ENCODE measurements at regions not wholly inside any gene's neighbourhood (a gene's known extent, or its start where the extent isn't known, plus 50 kb on each side); places are given as distances from the start of the nearest gene placed in this dataset.

DNA sequence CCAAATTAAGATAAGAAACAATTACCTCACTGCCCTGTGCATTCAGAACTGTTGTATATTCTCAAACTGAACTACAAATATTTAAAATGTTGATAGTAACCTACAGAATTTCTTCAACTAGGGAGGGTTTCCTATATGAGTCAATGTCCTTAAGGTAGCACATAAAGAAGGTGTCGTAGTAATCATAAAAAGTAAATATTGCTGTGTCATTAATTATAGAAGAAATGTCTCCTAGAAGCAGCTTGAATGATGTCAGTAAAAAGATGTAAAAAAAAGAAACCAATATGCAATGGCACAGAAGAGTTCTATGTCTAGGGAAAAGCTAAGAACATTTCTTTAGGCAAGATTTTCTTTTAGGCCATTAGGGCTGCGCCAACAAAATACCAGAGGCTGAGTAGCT, 559.6 kb upstream of the EPHA5 start:
- WGBS, 2 donors = 80 to 89% methylated on average over 2 of the region's 2 CpGs
- no peak overlapping the region for H3K9ac ChIP-seq (ENCODE audit: insufficient read depth in 1 of 2, low read length in 2 of 2)
- no peak overlapping the region for H3K4me3 ChIP-seq
- H3K36me3 ChIP-seq (ENCODE audit: control insufficient read depth in 4 of 4, insufficient read depth in 4 of 4, low read length in 4 of 4) = no peaks in the 10 kb centered on the region
- H3K4me1 ChIP-seq (ENCODE audit: control insufficient read depth in 5 of 5, insufficient read depth in 5 of 5, low read length in 5 of 5) = no peaks in the 10 kb centered on the region
- DNase-seq = no peak
- H3K9me3 ChIP-seq (ENCODE audit: control insufficient read depth in 4 of 4, insufficient read depth in 3 of 4, low read length in 3 of 4) = peaks cover 0 to 2% (median 0%) of the 10 kb centered on the region in 4 donors
- H3K27ac ChIP-seq (ENCODE audit: low read depth in 1 of 2, low read length in 1 of 2) = no peak overlapping the region
- no peaks in the 10 kb centered on the region for H3K27me3 ChIP-seq (ENCODE audit: control insufficient read depth in 3 of 3, insufficient read depth in 3 of 3, low read length in 2 of 3)
- TF ChIP-seq, protein P1, sequence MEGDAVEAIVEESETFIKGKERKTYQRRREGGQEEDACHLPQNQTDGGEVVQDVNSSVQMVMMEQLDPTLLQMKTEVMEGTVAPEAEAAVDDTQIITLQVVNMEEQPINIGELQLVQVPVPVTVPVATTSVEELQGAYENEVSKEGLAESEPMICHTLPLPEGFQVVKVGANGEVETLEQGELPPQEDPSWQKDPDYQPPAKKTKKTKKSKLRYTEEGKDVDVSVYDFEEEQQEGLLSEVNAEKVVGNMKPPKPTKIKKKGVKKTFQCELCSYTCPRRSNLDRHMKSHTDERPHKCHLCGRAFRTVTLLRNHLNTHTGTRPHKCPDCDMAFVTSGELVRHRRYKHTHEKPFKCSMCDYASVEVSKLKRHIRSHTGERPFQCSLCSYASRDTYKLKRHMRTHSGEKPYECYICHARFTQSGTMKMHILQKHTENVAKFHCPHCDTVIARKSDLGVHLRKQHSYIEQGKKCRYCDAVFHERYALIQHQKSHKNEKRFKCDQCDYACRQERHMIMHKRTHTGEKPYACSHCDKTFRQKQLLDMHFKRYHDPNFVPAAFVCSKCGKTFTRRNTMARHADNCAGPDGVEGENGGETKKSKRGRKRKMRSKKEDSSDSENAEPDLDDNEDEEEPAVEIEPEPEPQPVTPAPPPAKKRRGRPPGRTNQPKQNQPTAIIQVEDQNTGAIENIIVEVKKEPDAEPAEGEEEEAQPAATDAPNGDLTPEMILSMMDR (IDR thresholded peaks at IDR 0.05; ENCODE audit: control extremely low read depth, extremely low read depth) = no peak
- ATAC-seq (ENCODE audit: insufficient read depth, low FRiP score) = no peak

DNA sequence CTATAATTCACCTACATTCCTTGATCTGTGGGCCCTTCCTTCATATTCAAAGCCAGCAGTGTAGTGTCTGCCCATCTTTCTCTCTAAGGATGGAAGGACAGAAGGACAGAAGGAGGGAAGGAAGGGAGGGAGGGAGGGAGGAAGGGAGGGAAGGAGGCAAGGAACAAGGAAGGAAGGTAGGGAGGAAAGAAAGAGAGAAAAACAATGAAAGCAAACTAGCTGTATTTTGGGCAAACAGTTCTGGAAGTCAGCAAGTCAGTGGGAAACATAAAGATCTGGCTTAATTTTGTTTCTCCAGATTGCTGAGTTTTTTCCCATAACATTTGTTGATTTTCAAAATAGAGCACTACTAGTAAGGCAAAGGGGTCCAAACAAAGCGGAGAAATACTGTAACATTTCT, 555.2 kb upstream of the EPHA5 start:
- no peak overlapping the region for H3K4me3 ChIP-seq
- no peak for DNase-seq
- no peak for ATAC-seq (ENCODE audit: insufficient read depth, low FRiP score)
- H3K9ac ChIP-seq (ENCODE audit: insufficient read depth in 1 of 2, low read length in 2 of 2) = no peak overlapping the region
- H3K4me1 ChIP-seq (ENCODE audit: control insufficient read depth in 5 of 5, insufficient read depth in 5 of 5, low read length in 5 of 5) = no peaks in the 10 kb centered on the region
- H3K27ac ChIP-seq (ENCODE audit: low read depth in 1 of 2, low read length in 1 of 2) = no peak overlapping the region
- no peaks in the 10 kb centered on the region for H3K27me3 ChIP-seq (ENCODE audit: control insufficient read depth in 3 of 3, insufficient read depth in 3 of 3, low read length in 2 of 3)
- H3K9me3 ChIP-seq (ENCODE audit: control insufficient read depth in 4 of 4, insufficient read depth in 3 of 4, low read length in 3 of 4) = no peaks in the 10 kb centered on the region
- TF ChIP-seq, protein P1 (IDR thresholded peaks at IDR 0.05; ENCODE audit: control extremely low read depth, extremely low read depth) = no peak
- H3K36me3 ChIP-seq (ENCODE audit: control insufficient read depth in 4 of 4, insufficient read depth in 4 of 4, low read length in 4 of 4) = no peaks in the 10 kb centered on the region
- 92 to 95% methylated on average over 1 of the region's 1 CpG for WGBS, 2 donors

DNA sequence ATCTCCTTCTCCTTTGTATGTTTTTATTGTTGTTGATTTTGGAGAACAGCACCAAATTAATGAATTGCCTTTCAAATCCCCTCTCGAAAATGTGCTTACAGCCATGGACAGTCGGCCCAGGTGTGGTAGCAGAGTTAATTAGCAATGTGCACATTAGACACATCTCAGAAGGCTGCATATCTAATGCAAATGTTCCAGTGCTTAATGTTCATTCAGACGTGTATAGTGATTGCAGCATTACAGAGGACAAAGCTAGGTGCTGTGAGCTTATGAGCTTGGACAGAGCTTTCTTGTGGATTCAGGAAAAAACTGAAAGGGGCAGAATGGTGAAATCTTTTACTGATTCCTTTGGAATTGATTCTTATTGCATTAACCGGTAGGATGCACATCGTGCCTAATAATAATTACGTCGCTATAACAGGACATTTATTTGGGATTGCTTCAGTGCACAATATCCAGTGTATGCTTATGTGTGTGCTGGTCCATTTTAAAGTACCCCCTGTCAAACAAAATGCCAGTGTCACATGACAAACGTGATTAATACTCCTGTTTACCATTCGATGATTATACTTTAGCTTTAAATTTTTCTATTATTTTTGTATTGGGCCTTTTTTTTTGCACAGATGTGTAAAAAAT, 552.9 kb upstream of the EPHA5 start:
- no peak overlapping the region for H3K4me3 ChIP-seq
- no peak overlapping the region for H3K27ac ChIP-seq (ENCODE audit: low read depth in 1 of 2, low read length in 1 of 2)
- 76 to 77% methylated on average over 9 of the region's 9 CpGs for WGBS, 2 donors
- H3K9ac ChIP-seq (ENCODE audit: insufficient read depth in 1 of 2, low read length in 2 of 2) = no peak overlapping the region
- ATAC-seq (ENCODE audit: insufficient read depth, low FRiP score) (no peak), DNase-seq (no peak)
- no peaks in the 10 kb centered on the region for H3K4me1 ChIP-seq (ENCODE audit: control insufficient read depth in 5 of 5, insufficient read depth in 5 of 5, low read length in 5 of 5)
- H3K36me3 ChIP-seq (ENCODE audit: control insufficient read depth in 4 of 4, insufficient read depth in 4 of 4, low read length in 4 of 4) = no peaks in the 10 kb centered on the region
- H3K27me3 ChIP-seq (ENCODE audit: control insufficient read depth in 3 of 3, insufficient read depth in 3 of 3, low read length in 2 of 3) = no peaks in the 10 kb centered on the region
- TF ChIP-seq, protein P1 (IDR thresholded peaks at IDR 0.05; ENCODE audit: control extremely low read depth, extremely low read depth) = no peak
- H3K9me3 ChIP-seq (ENCODE audit: control insufficient read depth in 4 of 4, insufficient read depth in 3 of 4, low read length in 3 of 4) = no peaks in the 10 kb centered on the region

DNA sequence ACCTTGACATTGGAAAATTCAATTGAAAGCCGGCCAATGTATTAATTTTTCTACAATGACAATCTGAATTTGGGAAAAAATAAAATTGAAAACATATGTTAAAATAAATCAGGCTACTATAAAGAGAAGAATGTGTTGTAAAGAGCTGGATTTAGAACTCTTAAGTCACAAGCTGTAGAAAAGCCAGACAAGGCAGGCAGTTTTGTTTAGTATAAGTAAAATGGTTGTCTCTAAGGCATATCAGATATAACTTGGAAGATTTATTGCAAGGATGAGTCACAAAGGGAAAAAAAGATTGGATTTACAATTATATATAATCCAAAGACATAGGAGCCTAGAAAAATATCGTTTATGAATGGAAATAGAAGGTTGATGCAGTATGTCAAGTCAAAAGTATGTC, 549.1 kb upstream of the EPHA5 start:
- Histone ChIP-seq H3K36me3 (ENCODE audit: control insufficient read depth in 4 of 4, insufficient read depth in 4 of 4, low read length in 4 of 4) (no peaks in the 10 kb centered on the region), H3K9me3 (ENCODE audit: control insufficient read depth in 4 of 4, insufficient read depth in 3 of 4, low read length in 3 of 4) (no peaks in the 10 kb centered on the region), H3K4me3 (no peak overlapping the region), H3K4me1 (ENCODE audit: control insufficient read depth in 5 of 5, insufficient read depth in 5 of 5, low read length in 5 of 5) (no peaks in the 10 kb centered on the region), H3K27me3 (ENCODE audit: control insufficient read depth in 3 of 3, insufficient read depth in 3 of 3, low read length in 2 of 3) (no peaks in the 10 kb centered on the region), H3K9ac (ENCODE audit: insufficient read depth in 1 of 2, low read length in 2 of 2) (no peak overlapping the region), H3K27ac (ENCODE audit: low read depth in 1 of 2, low read length in 1 of 2) (no peak overlapping the region)
- TF ChIP-seq, protein P1 (IDR thresholded peaks at IDR 0.05; ENCODE audit: control extremely low read depth, extremely low read depth) = no peak
- DNase-seq = no peak
- ATAC-seq (ENCODE audit: insufficient read depth, low FRiP score) = no peak
- 75 to 76% methylated on average over 2 of the region's 2 CpGs for WGBS, 2 donors

All from lung (tissue), 11 donors.